Chondrocyte (in vitro differentiated cells): ENCODE measurements at regions not wholly inside any gene's neighbourhood (a gene's known extent, or its start where the extent isn't known, plus 50 kb on each side); places are given as distances from the start of the nearest gene placed in this dataset.

Source experiments
- DNase-seq: peaks from one replicate; pipeline ENCODE4 v3.0.0; 2021; ENCODE audit warnings: mixed read lengths, low spot score
- H3K27ac Mint-ChIP-seq: one replicate; pipeline ENCODE4 v1.8.0; 2021; ENCODE audit warnings: mild to moderate bottlenecking, moderate library complexity, mixed read lengths; ENCODE audit not compliant: unreplicated experiment
- H3K27me3 Mint-ChIP-seq: 2 replicates; pipeline ENCODE4 v1.8.0; 2021; ENCODE audit warnings: low read depth, mixed read lengths
- H3K36me3 Mint-ChIP-seq: 2 replicates; pipeline ENCODE4 v1.8.0; 2021; ENCODE audit warnings: low read depth, mixed read lengths
- H3K4me1 Mint-ChIP-seq: 2 replicates; pipeline ENCODE4 v1.8.0; 2021; ENCODE audit warnings: low read depth, mild to moderate bottlenecking, mixed read lengths
- H3K4me3 Mint-ChIP-seq: one replicate; pipeline ENCODE4 v1.8.0; 2021; ENCODE audit warnings: mild to moderate bottlenecking, moderate library complexity, mixed read lengths; ENCODE audit not compliant: unreplicated experiment
- H3K9me3 Mint-ChIP-seq: 2 replicates; pipeline ENCODE4 v1.8.0; 2021; ENCODE audit warnings: low read depth, mixed read lengths
- CTCF ChIP-seq: fragments of 200-600 bp; sonication (generic); IDR thresholded peaks from 2 replicates; pipeline ENCODE4 v1.5.0; 2021; ENCODE audit warnings: antibody characterized with exemption, mild to moderate bottlenecking, moderate library complexity

GRCh38 chr1:5803851-5804250, 188.4 kb downstream of the NPHP4 start:
- no peak overlapping the region for H3K27ac Mint-ChIP-seq
- no peak for DNase-seq
- no peaks in the 10 kb centered on the region for H3K36me3 Mint-ChIP-seq
- H3K4me3 Mint-ChIP-seq = no peak overlapping the region
- no peaks in the 10 kb centered on the region for H3K27me3 Mint-ChIP-seq
- H3K4me1 Mint-ChIP-seq = no peaks in the 10 kb centered on the region
- TF ChIP-seq CTCF = no peak
- H3K9me3 Mint-ChIP-seq = peaks cover 3% of the 10 kb centered on the region

DNA sequence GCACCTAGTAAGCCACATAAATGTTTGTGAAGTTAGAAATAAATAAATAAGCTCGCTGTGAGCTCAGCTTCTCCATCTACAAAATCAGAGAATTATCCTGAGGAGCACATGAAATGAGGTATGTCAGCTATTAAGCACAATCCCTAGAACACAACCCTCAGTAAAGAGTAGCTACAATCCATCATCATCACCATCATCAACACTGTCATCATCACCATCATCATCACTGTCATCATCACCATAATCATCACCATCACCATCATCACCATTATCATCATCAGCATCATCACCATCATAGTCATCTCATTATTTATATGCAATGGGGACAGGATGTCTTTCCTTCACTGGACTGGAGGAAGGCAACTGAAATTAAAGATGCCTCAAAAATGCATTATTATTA, 189.6 kb downstream of the NPHP4 start:
- no peaks in the 10 kb centered on the region for H3K36me3 Mint-ChIP-seq
- H3K27ac Mint-ChIP-seq = no peak overlapping the region
- no peak for DNase-seq
- H3K4me1 Mint-ChIP-seq = no peaks in the 10 kb centered on the region
- H3K9me3 Mint-ChIP-seq = peaks cover 3% of the 10 kb centered on the region
- H3K4me3 Mint-ChIP-seq = no peak overlapping the region
- H3K27me3 Mint-ChIP-seq = no peaks in the 10 kb centered on the region
- no peak for TF ChIP-seq CTCF

- H3K9me3 Mint-ChIP-seq = peaks cover 3% of the 10 kb centered on the region
- H3K36me3 Mint-ChIP-seq = no peaks in the 10 kb centered on the region
- H3K27ac Mint-ChIP-seq = no peak overlapping the region
- H3K4me1 Mint-ChIP-seq = no peaks in the 10 kb centered on the region
- H3K27me3 Mint-ChIP-seq = no peaks in the 10 kb centered on the region
- no peak for DNase-seq
- no peak overlapping the region for H3K4me3 Mint-ChIP-seq
- no peak for TF ChIP-seq CTCF
These were observed 193.3 kb downstream of the NPHP4 start for GRCh38 chr1:5798904-5799303.

DNA sequence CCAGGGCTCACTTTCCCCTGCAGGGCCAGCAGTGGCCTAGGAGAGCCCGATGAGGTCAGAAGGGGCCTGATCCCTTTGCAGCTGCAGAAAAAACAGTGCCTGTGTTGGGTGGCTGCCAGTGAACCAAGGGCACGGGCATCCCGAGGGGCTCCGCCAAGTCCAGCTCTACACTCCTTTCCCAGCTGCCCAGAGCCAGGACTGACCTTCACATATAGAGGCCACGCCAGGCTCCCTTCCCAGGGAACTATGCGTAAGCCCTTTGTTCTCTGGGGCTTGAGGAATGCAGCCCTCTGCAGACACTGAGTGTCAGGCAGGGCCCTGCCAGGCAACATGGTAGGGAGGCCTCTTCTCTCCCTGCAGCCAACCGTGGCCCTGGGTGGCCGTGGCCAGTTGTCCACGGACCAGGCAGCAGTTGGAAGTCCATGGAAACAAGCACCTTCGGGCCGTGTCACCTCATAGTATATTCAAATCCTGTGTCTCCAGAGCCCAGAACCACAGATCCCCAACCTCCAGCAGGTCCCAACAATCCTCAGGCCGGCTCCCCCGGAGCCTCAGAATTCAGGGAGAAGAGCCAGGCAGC, 194.0 kb downstream of the NPHP4 start:
- Mint-ChIP-seq H3K27ac (no peak overlapping the region), H3K36me3 (no peaks in the 10 kb centered on the region), H3K4me3 (no peak overlapping the region), H3K4me1 (no peaks in the 10 kb centered on the region), H3K27me3 (no peaks in the 10 kb centered on the region), H3K9me3 (peaks cover 3% of the 10 kb centered on the region)
- DNase-seq = peak; percentile 59
- TF ChIP-seq CTCF = no peak

GRCh38 chr1:5796028-5796427, 196.2 kb downstream of the NPHP4 start:
- no peak for DNase-seq
- Mint-ChIP-seq H3K9me3 (peaks cover 2% of the 10 kb centered on the region), H3K4me1 (no peaks in the 10 kb centered on the region), H3K27me3 (no peaks in the 10 kb centered on the region), H3K36me3 (no peaks in the 10 kb centered on the region), H3K27ac (no peak overlapping the region), H3K4me3 (no peak overlapping the region)
- TF ChIP-seq CTCF = no peak
